Adrenal gland (tissue), 9 donors: ENCODE measurements at regions not wholly inside any gene's neighbourhood (a gene's known extent, or its start where the extent isn't known, plus 50 kb on each side); places are given as distances from the start of the nearest gene placed in this dataset.
"Not testable (repeated sequence)": the region's sequence is repeated elsewhere in the genome, so short reads cannot be mapped to it uniquely, and the experiment has no call there.

ENCODE experiments used
- DNase-seq, 7 donors: peaks; one replicate each; pipeline ENCODE4 v3.0.0-alpha.2; 2019 to 2020
- H3K27ac ChIP-seq, 5 donors: fragments of 200-600 bp; sonication (generic) in 4 of 5; 1 replicate in 3 of 5; 2 replicates in 2 of 5; pipeline versions ENCODE4 v1.5.1 to v1.8.0; 2016 to 2020; ENCODE audit warnings: mild to moderate bottlenecking in 1 of 5
- H3K27me3 ChIP-seq: fragments of 200-600 bp; 2 replicates; pipeline ENCODE4 v1.8.0; 2021
- H3K36me3 ChIP-seq, 2 donors: fragments of 200-600 bp; replicated peaks in 1 of 2; 1 replicate in 1 of 2; 2 replicates in 1 of 2; pipeline versions ENCODE4 v1.5.1 to v1.8.0; 2018 to 2022
- H3K4me1 ChIP-seq, 2 donors: fragments of 200-600 bp; replicated peaks in 1 of 2; 1 replicate in 1 of 2; 2 replicates in 1 of 2; pipeline versions ENCODE4 v1.5.1 to v1.8.0; 2018 to 2021
- H3K4me3 ChIP-seq, 4 donors: fragments of 200-600 bp; sonication (generic) in 3 of 4; one replicate each; pipeline ENCODE4 v1.5.1; 2016 to 2018
- H3K9me3 ChIP-seq, 3 donors: fragments of 200-600 bp; sonication (generic) in 1 of 3; replicated peaks in 1 of 3; 1 replicate in 2 of 3; 2 replicates in 1 of 3; pipeline versions ENCODE4 v1.5.1 to v1.8.0; 2016 to 2021
- CTCF ChIP-seq, 6 experiments: fragments of 450-650 bp in 4 of 6; fragments of 200-600 bp in 2 of 6; sonication (generic) in 1 of 6; IDR thresholded peaks; 1 replicate in 5 of 6; 2 replicates in 1 of 6; pipeline versions ENCODE4 v1.5.1 to v1.8.0; 2016 to 2021; ENCODE audit warnings: antibody characterized with exemption in 6 of 6, mild to moderate bottlenecking in 2 of 6, moderate library complexity in 1 of 6
- POLR2A ChIP-seq, 2 donors: fragments of 450-650 bp; IDR thresholded peaks; one replicate each; pipeline ENCODE4 v1.6.1; 2017; ENCODE audit warnings: antibody characterized with exemption in 2 of 2, mild to moderate bottlenecking in 2 of 2, moderate library complexity in 1 of 2
- WGBS, 4 donors: extraction: QIAGEN DNeasy Blood & Tissue Kit in 2 of 4; methylation state at CpG; one replicate each; pipeline versions ENCODE4 v1.1.5 to v1.1.7; 2013 to 2017; 5-methylcytosine and 5-hydroxymethylcytosine counted together
- intact Hi-C, 2 donors: fragments of 100-400 bp; cut with DNase I; formaldehyde crosslinking; loops; one replicate each; pipeline versions ENCODE4 v1.14.1 to v1.15.0; 2022 to 2023
- donor health status: healthy with polysubstance abuse.
- donor health status: Bipolar disorder and iron deficiency.
- donor health status: DM: yes; HTN: yes; CAD: no.
- donor health status: DM: no; HTN: no; CAD: no.
- donor health status: DM: no; HTN: no; CAD: no.

- 52 to 70% (median 57%) methylated on average over 1 of the region's 1 CpG for WGBS, 4 donors
- Histone ChIP-seq H3K36me3 (no peaks in the 10 kb centered on the region), H3K4me3 (no peak overlapping the region), H3K27ac (no peak overlapping the region), H3K27me3 (no peaks in the 10 kb centered on the region), H3K4me1 (no peaks in the 10 kb centered on the region), H3K9me3 (no peaks in the 10 kb centered on the region)
- intact Hi-C loops = no loop called here
- TF ChIP-seq POLR2A (IDR thresholded peaks at IDR 0.05) (no peak), CTCF (IDR thresholded peaks at IDR 0.05) (no peak)
- DNase-seq = no peak
These were observed 503.0 kb upstream of the CPXCR1 start for GRCh38 chrX:88244066-88244465.

- TF ChIP-seq CTCF (IDR thresholded peaks at IDR 0.05) (no peak), POLR2A (IDR thresholded peaks at IDR 0.05) (no peak)
- DNase-seq = no peak
- intact Hi-C loops = no loop called here
- Histone ChIP-seq H3K36me3 (no peaks in the 10 kb centered on the region), H3K9me3 (no peaks in the 10 kb centered on the region), H3K4me1 (no peaks in the 10 kb centered on the region), H3K27me3 (no peaks in the 10 kb centered on the region), H3K27ac (no peak overlapping the region), H3K4me3 (no peak overlapping the region)
- WGBS, 4 donors = 45 to 63% (median 61%) methylated on average over 1 of the region's 1 CpG
These were observed 462.2 kb upstream of the CPXCR1 start for GRCh38 chrX:88284844-88285243.

GRCh38 chrX:88313972-88314371 is 433.1 kb upstream of the CPXCR1 start:
- H3K36me3 ChIP-seq, intact Hi-C loops, H3K27me3 ChIP-seq, DNase-seq, H3K4me1 ChIP-seq, H3K27ac ChIP-seq, H3K9me3 ChIP-seq, H3K4me3 ChIP-seq: not testable (repeated sequence)
- 88 to 100% (median 96%) methylated on average over 2 of the region's 2 CpGs for WGBS, 4 donors

GRCh38 chrX:88325634-88326033 is 421.4 kb upstream of the CPXCR1 start:
- Histone ChIP-seq H3K4me3 (no peak overlapping the region), H3K27me3 (no peaks in the 10 kb centered on the region), H3K36me3 (no peaks in the 10 kb centered on the region), H3K27ac (no peak overlapping the region), H3K9me3 (no peaks in the 10 kb centered on the region), H3K4me1 (no peaks in the 10 kb centered on the region)
- DNase-seq = no peak
- no peak for TF ChIP-seq CTCF (IDR thresholded peaks at IDR 0.05)
- no peak for TF ChIP-seq POLR2A (IDR thresholded peaks at IDR 0.05)
- 42 to 81% (median 60%) methylated on average over 1 of the region's 1 CpG for WGBS, 4 donors
- intact Hi-C loops = no loop called here

- Histone ChIP-seq H3K4me1 (no peaks in the 10 kb centered on the region), H3K27ac (no peak overlapping the region), H3K36me3 (no peaks in the 10 kb centered on the region), H3K9me3 (no peaks in the 10 kb centered on the region), H3K27me3 (no peaks in the 10 kb centered on the region), H3K4me3 (no peak overlapping the region)
- 23 to 56% (median 33%) methylated on average over 1 to 2 of the region's 2 CpGs for WGBS, 4 donors
- no peak for DNase-seq
- intact Hi-C loops = no loop called here
- TF ChIP-seq POLR2A (IDR thresholded peaks at IDR 0.05) (no peak), CTCF (IDR thresholded peaks at IDR 0.05) (no peak)
These were observed 391.8 kb upstream of the CPXCR1 start for GRCh38 chrX:88355252-88355651.
